ENCODE measurements at regions not wholly inside any gene's neighbourhood (a gene's known extent, or its start where the extent isn't known, plus 50 kb on each side); places are given as distances from the start of the nearest gene placed in this dataset.

GRCh38 chr6:120237221-120237620 lies 887.7 kb upstream of the MAN1A1 start:
- no peak for DNase-seq (ENCODE audit: low read depth in 2 of 2)

- DNase-seq (ENCODE audit: low read depth in 2 of 2), result no peak
These were observed 880.4 kb upstream of the MAN1A1 start for GRCh38 chr6:120230008-120230407.

GRCh38 chr6:120228297-120228696 lies 878.7 kb upstream of the MAN1A1 start:
- no peak for DNase-seq (ENCODE audit: low read depth in 2 of 2)

GRCh38 chr6:120219339-120219738 lies 869.8 kb upstream of the MAN1A1 start:
- no peak for DNase-seq (ENCODE audit: low read depth in 2 of 2)

- DNase-seq (ENCODE audit: low read depth in 2 of 2), result no peak
These were observed 864.5 kb upstream of the MAN1A1 start for GRCh38 chr6:120214088-120214499.

- no peak for DNase-seq (ENCODE audit: low read depth in 2 of 2)
These were observed 862.6 kb upstream of the MAN1A1 start for GRCh38 chr6:120211955-120212792.

GRCh38 chr6:120202878-120203277 lies 853.3 kb upstream of the MAN1A1 start:
- no peak for DNase-seq (ENCODE audit: low read depth in 2 of 2)

GRCh38 chr6:120200853-120201252 lies 851.3 kb upstream of the MAN1A1 start:
- DNase-seq (ENCODE audit: low read depth in 2 of 2), result no peak

GRCh38 chr6:120198033-120198432 lies 848.5 kb upstream of the MAN1A1 start:
- no peak for DNase-seq (ENCODE audit: low read depth in 2 of 2)

- DNase-seq (ENCODE audit: low read depth in 2 of 2), result no peak
These were observed 836.5 kb upstream of the MAN1A1 start for GRCh38 chr6:120186080-120186479.

- DNase-seq (ENCODE audit: low read depth in 2 of 2), result no peak
These were observed 823.7 kb upstream of the MAN1A1 start for GRCh38 chr6:120173250-120173649.

GRCh38 chr6:120164531-120164930 lies 815.0 kb upstream of the MAN1A1 start:
- DNase-seq (ENCODE audit: low read depth in 2 of 2), result no peak

- DNase-seq (ENCODE audit: low read depth in 2 of 2), result no peak
These were observed 808.3 kb upstream of the MAN1A1 start for GRCh38 chr6:120157873-120158272.

- no peak for DNase-seq (ENCODE audit: low read depth in 2 of 2)
These were observed 797.7 kb upstream of the MAN1A1 start for GRCh38 chr6:120147071-120147871.

GRCh38 chr6:120141601-120142000 lies 792.0 kb upstream of the MAN1A1 start:
- DNase-seq (ENCODE audit: low read depth in 2 of 2), result no peak

GRCh38 chr6:120137492-120137891 lies 787.9 kb upstream of the MAN1A1 start:
- no peak for DNase-seq (ENCODE audit: low read depth in 2 of 2)

GRCh38 chr6:120129228-120129627 lies 779.7 kb upstream of the MAN1A1 start:
- DNase-seq (ENCODE audit: low read depth in 2 of 2), result no peak

GRCh38 chr6:120122401-120122800 lies 772.8 kb upstream of the MAN1A1 start:
- DNase-seq (ENCODE audit: low read depth in 2 of 2), result no peak

- DNase-seq (ENCODE audit: low read depth in 2 of 2), result no peak
These were observed 766.8 kb upstream of the MAN1A1 start for GRCh38 chr6:120116343-120116742.

GRCh38 chr6:120112980-120113379 lies 763.4 kb upstream of the MAN1A1 start:
- no peak for DNase-seq (ENCODE audit: low read depth in 2 of 2)

- no peak for DNase-seq (ENCODE audit: low read depth in 2 of 2)
These were observed 761.4 kb upstream of the MAN1A1 start for GRCh38 chr6:120111001-120111400.

GRCh38 chr6:120108061-120108795 lies 758.7 kb upstream of the MAN1A1 start:
- DNase-seq (ENCODE audit: low read depth in 2 of 2), result no peak
